ENCODE measurements at regions not wholly inside any gene's neighbourhood (a gene's known extent, or its start where the extent isn't known, plus 50 kb on each side); places are given as distances from the start of the nearest gene placed in this dataset.

- no peak for TF ChIP-seq POLR2AphosphoS5 (IDR thresholded peaks at IDR 0.05; ENCODE audit: borderline replicate concordance, low read depth, low read length)
- TF ChIP-seq EZH2 (IDR thresholded peaks at IDR 0.05), result no peak
Measured at GRCh38 chr1:17912491-17912890, 157.4 kb downstream of the ACTL8 start.
